IPS-20b (cell line): ENCODE measurements at regions not wholly inside any gene's neighbourhood (a gene's known extent, or its start where the extent isn't known, plus 50 kb on each side); places are given as distances from the start of the nearest gene placed in this dataset.
"Not testable (repeated sequence)": the region's sequence is repeated elsewhere in the genome, so short reads cannot be mapped to it uniquely, and the experiment has no call there.

Experiments used
- H3K27ac ChIP-seq: one replicate; pipeline ENCODE4 v1.5.1; 2013; ENCODE audit warnings: low read length
- H3K27me3 ChIP-seq: 2 replicates; pipeline ENCODE4 v1.6.1; 2013; ENCODE audit warnings: mild to moderate bottlenecking, low read length, inconsistent platforms; ENCODE audit not compliant: insufficient read depth
- H3K36me3 ChIP-seq: 2 replicates; pipeline ENCODE4 v1.6.1; 2013; ENCODE audit warnings: low read depth, mild to moderate bottlenecking, inconsistent platforms, low read length, moderate library complexity; ENCODE audit not compliant: insufficient read depth
- H3K4me1 ChIP-seq: 2 replicates; pipeline ENCODE4 v1.6.1; 2013; ENCODE audit warnings: mild to moderate bottlenecking, control low read depth, inconsistent platforms, low read length, moderate library complexity; ENCODE audit not compliant: insufficient read depth
- H3K4me3 ChIP-seq: 2 replicates; pipeline ENCODE4 v1.5.1; 2013; ENCODE audit warnings: mild to moderate bottlenecking, low read length, inconsistent platforms
- H3K9ac ChIP-seq: 2 replicates; pipeline ENCODE4 v1.6.1; 2013; ENCODE audit warnings: low read depth, mild to moderate bottlenecking, inconsistent platforms, low read length, moderate library complexity
- H3K9me3 ChIP-seq: 2 replicates; pipeline ENCODE4 v1.6.1; 2013; ENCODE audit warnings: mild to moderate bottlenecking, low read depth, low read length, inconsistent platforms; ENCODE audit not compliant: insufficient read depth

DNA sequence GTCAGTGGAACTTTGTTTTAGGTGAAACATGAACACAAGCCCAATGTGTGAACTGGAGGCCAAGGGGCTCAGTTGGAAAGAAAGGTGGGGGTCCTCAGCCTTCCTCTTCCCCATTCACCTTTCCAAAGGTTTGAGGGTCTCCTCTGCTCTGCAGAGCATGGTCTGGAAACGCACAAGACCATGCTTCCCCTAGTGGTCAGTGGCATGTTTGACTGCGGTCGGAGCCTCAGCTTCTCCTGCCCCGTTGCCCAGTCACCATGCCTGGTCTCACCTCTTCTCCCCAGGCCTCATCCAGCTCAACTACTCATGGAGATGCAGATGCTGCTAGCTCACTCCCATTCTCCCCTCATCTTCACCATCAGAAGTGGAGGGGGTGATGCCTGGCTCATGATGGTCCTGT, 340.3 kb downstream of the GADD45G start:
- Histone ChIP-seq H3K27ac (no peak overlapping the region), H3K9ac (no peak overlapping the region), H3K4me1 (peaks cover 8% of the 10 kb centered on the region; the same call in 1 of the 2 replicates), H3K9me3 (no peaks in the 10 kb centered on the region), H3K36me3 (no peaks in the 10 kb centered on the region), H3K27me3 (no peaks in the 10 kb centered on the region), H3K4me3 (no peak overlapping the region)

GRCh38 chr9:89946741-89947140, 341.9 kb downstream of the GADD45G start:
- peaks cover 8% of the 10 kb centered on the region; the same call in 1 of the 2 replicates for H3K4me1 ChIP-seq
- no peaks in the 10 kb centered on the region for H3K9me3 ChIP-seq
- no peak overlapping the region for H3K27ac ChIP-seq
- no peak overlapping the region for H3K4me3 ChIP-seq
- no peaks in the 10 kb centered on the region for H3K36me3 ChIP-seq
- no peak overlapping the region for H3K9ac ChIP-seq
- H3K27me3 ChIP-seq, result no peaks in the 10 kb centered on the region

DNA sequence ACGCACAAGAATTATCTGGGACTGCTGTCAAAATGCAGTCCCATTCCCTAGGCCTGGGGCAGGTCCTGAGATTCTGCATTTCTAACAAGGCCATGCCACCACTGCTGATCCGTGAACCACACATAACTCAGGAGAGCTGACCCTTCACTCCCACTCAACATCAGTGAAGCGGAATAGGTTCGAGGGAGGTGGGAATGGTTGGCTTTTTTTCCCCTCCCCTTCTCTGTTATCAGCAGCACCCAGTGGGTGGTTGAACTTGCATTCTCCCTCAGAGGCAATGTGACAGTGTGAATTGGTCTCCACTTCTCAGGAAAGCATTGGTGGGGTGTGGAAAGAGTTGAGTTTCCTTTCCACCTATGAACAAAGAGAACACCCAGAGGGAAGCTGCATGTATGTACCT, 344.3 kb downstream of the GADD45G start:
- H3K4me1 ChIP-seq, result peaks cover 8% of the 10 kb centered on the region; the same call in 1 of the 2 replicates
- no peaks in the 10 kb centered on the region for H3K27me3 ChIP-seq
- no peaks in the 10 kb centered on the region for H3K9me3 ChIP-seq
- no peak overlapping the region for H3K27ac ChIP-seq
- no peak overlapping the region for H3K9ac ChIP-seq
- H3K36me3 ChIP-seq, result no peaks in the 10 kb centered on the region
- no peak overlapping the region for H3K4me3 ChIP-seq

GRCh38 chr9:89951675-89952074, 346.9 kb downstream of the GADD45G start:
- H3K4me1 ChIP-seq, result peaks cover 8% of the 10 kb centered on the region; the same call in 1 of the 2 replicates
- no peaks in the 10 kb centered on the region for H3K36me3 ChIP-seq
- H3K27me3 ChIP-seq, result no peaks in the 10 kb centered on the region
- H3K27ac ChIP-seq, result no peak overlapping the region
- H3K4me3 ChIP-seq, result no peak overlapping the region
- no peak overlapping the region for H3K9ac ChIP-seq
- no peaks in the 10 kb centered on the region for H3K9me3 ChIP-seq

DNA sequence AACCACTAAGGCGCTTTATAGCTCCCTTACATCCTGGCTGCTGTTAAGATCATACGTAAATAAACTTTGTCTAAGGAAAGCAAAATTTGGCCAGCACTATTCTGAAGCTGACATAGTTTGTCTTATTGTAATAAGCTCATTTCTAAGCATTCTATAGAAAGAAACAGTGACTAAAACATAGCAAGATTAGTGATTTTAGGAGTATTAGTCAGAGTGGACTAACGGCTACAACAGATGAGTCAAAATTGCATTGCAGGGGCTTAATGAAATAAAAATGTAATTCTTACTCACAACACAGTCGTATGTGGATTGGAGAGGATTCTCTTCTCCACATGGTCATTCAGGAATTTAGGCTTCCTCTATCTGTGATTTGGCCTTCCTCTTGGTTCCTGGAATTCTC, 347.6 kb downstream of the GADD45G start:
- H3K36me3 ChIP-seq, result no peaks in the 10 kb centered on the region
- H3K9ac ChIP-seq, result no peak overlapping the region
- no peak overlapping the region for H3K4me3 ChIP-seq
- H3K4me1 ChIP-seq, result peaks cover 8% of the 10 kb centered on the region; the same call in 1 of the 2 replicates
- H3K9me3 ChIP-seq, result no peaks in the 10 kb centered on the region
- H3K27ac ChIP-seq, result no peak overlapping the region
- H3K27me3 ChIP-seq, result no peaks in the 10 kb centered on the region

DNA sequence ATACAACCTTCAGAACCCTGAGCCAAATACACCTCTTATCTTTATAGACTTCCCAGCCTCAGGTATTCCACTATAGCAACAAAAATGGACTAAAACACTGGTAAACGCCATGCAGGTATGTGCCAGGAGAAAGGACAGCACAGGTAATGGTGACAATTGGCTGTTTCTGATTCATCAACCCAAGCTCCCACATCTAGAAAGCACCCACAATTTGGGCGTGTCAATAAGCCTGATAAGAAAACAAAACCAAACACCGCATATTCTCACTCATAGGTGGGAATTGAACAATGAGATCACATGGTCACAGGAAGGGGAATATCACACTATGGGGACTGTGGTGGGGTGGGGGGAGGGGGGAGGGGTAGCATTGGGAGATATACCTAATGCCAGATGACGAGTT, 348.5 kb downstream of the GADD45G start:
- H3K4me1 ChIP-seq, H3K27me3 ChIP-seq, H3K9ac ChIP-seq, H3K36me3 ChIP-seq, H3K27ac ChIP-seq, H3K4me3 ChIP-seq, H3K9me3 ChIP-seq: not testable (repeated sequence)

DNA sequence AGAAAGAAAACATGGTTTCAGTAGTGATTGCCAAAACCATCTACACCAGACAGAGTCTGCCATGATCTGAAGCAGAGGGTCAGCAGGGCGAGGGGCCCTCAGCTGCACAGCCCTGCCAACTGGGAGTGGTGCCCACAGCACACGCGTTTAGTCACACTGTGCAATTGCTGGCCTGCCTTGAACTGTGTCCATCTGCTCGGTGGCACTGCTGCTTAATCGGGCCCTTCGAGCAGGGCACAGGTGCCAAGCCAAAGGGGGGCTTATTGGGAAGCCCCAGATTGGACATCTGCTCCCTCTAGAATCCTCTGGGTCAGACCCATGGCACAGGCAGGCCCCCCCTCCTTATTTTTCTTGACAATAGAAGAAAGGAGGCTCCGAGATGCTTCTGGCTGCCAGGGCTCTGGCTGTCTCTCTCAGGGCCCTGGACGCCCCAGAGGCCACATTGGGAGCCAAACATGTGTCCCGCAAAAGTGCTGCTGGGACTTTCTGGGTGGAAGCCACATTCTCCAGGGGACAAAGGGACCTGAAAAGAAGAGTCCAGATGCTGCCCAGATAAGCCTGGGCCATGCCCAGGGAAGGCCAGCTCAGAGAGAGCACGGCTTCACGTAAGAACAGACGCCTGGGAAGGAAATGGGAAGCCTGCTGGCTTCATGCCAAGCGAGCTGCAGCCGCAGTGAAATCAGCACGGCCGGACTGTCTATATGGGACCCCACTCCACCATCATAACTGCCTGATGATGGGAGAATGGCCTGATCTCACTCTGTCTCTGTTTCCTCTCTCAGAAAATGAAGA, 349.2 kb downstream of the GADD45G start:
- Histone ChIP-seq H3K27ac (no peak overlapping the region), H3K36me3 (no peaks in the 10 kb centered on the region), H3K4me1 (peaks cover 3% of the 10 kb centered on the region; the same call in 1 of the 2 replicates), H3K9ac (no peak overlapping the region), H3K4me3 (no peak overlapping the region), H3K27me3 (no peaks in the 10 kb centered on the region), H3K9me3 (no peaks in the 10 kb centered on the region)

DNA sequence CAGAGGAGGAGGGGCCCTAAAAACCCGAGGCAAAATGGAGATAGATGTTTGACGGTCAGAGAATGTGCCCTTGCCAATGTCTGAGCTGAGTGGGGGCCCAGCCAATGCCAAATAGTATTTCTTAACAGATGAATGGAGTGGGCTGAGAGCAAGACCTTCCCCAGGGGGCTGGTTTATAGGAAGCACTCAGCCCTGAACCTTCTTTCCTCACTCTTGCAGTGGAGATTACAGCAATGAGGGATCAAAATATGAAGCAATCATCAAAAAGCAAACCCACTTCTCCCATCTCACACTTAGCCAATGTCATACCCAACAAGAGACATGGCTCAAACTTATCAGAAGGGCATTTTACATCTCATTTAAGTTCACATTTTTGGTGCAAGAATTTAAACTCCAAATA, 350.3 kb downstream of the GADD45G start:
- no peaks in the 10 kb centered on the region for H3K27me3 ChIP-seq
- no peaks in the 10 kb centered on the region for H3K9me3 ChIP-seq
- no peak overlapping the region for H3K9ac ChIP-seq
- H3K36me3 ChIP-seq, result no peaks in the 10 kb centered on the region
- H3K27ac ChIP-seq, result no peak overlapping the region
- H3K4me3 ChIP-seq, result no peak overlapping the region
- H3K4me1 ChIP-seq, result no peaks in the 10 kb centered on the region

- Histone ChIP-seq H3K9me3 (no peaks in the 10 kb centered on the region), H3K9ac (no peak overlapping the region)
Measured at GRCh38 chr9:89955626-89956025, 350.8 kb downstream of the GADD45G start.

DNA sequence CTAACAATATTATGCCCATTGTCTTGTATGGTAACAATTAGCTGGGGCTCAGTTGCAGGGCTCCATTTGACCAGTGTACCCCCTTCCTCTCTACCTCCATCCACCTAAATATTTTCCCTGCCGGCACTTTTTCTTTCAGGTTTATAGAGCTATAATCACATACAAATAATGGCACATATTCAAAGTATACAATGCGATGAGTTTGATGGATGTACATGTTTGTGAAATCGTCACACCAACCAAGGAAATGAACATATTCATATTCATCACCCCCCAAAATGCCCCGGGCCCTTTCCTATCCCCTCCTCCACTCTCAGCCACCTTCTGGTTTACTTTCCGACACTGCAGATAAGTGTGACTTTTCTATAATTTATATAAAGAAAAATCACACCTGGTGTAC, 351.5 kb downstream of the GADD45G start:
- Histone ChIP-seq H3K27ac (no peak overlapping the region), H3K36me3 (no peaks in the 10 kb centered on the region), H3K4me3 (no peak overlapping the region), H3K27me3 (no peaks in the 10 kb centered on the region), H3K9me3 (no peaks in the 10 kb centered on the region), H3K4me1 (no peaks in the 10 kb centered on the region), H3K9ac (no peak overlapping the region)

More at GRCh38 chr9:89955626-89956025, 350.8 kb downstream of the GADD45G start:
- H3K4me1 ChIP-seq, result no peaks in the 10 kb centered on the region
- H3K36me3 ChIP-seq, result no peaks in the 10 kb centered on the region
- H3K27ac ChIP-seq, result no peak overlapping the region
- no peaks in the 10 kb centered on the region for H3K27me3 ChIP-seq
- H3K4me3 ChIP-seq, result no peak overlapping the region

- Histone ChIP-seq H3K36me3 (no peaks in the 10 kb centered on the region), H3K27me3 (no peaks in the 10 kb centered on the region), H3K9me3 (no peaks in the 10 kb centered on the region), H3K27ac (no peak overlapping the region), H3K4me3 (no peak overlapping the region), H3K4me1 (no peaks in the 10 kb centered on the region), H3K9ac (no peak overlapping the region)
Measured at GRCh38 chr9:89956907-89957306, 352.1 kb downstream of the GADD45G start.

DNA sequence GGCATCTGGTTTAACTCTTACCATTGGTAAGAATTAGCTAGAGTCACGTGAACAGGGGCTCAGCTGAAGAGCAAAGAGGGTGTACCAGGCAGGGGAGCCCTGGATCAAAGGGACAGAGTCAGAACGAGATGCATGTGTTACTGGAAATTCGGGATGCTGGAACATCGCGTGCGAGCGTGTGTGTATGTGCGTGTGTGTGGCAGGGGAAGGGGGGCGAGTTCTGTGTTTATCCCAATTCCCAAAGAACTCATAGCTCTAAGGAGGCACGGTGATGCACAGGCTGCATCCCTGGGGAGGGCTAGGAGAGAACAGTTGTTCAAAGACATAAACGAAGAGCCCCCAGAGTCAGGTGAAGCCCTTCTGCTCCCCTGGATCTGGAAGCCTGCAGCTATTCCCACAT, 353.3 kb downstream of the GADD45G start:
- H3K27me3 ChIP-seq, result no peaks in the 10 kb centered on the region
- no peaks in the 10 kb centered on the region for H3K36me3 ChIP-seq
- no peaks in the 10 kb centered on the region for H3K9me3 ChIP-seq
- no peak overlapping the region for H3K27ac ChIP-seq
- no peak overlapping the region for H3K4me3 ChIP-seq
- no peaks in the 10 kb centered on the region for H3K4me1 ChIP-seq
- H3K9ac ChIP-seq, result no peak overlapping the region
